ENCODE measurements at regions not wholly inside any gene's neighbourhood (a gene's known extent, or its start where the extent isn't known, plus 50 kb on each side); places are given as distances from the start of the nearest gene placed in this dataset.

DNA sequence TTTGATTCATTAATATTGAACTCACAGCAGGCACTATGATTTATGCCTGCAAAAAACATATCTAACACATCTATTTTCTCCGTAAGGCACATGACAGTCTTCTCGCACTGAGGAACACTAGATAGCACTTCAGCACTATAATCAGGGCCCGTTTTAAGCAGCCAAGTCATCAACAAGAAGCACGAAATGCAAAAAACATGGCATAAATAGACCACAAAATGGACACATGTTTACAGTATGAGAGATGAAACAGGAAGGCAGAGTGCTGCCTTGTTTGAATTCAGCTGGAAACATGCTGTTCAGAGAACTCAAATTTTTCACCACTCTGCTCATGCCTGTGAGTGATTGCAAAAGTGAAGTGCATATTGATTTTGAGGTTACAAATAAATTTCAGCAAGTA, 205.8 kb upstream of the PDGFD start:
- TF ChIP-seq GATA3 (IDR thresholded peaks at IDR 0.05; ENCODE audit: low read depth, low read length) (no peak), GATA2 (IDR thresholded peaks at IDR 0.05; ENCODE audit: low read depth, low read length) (no peak)

DNA sequence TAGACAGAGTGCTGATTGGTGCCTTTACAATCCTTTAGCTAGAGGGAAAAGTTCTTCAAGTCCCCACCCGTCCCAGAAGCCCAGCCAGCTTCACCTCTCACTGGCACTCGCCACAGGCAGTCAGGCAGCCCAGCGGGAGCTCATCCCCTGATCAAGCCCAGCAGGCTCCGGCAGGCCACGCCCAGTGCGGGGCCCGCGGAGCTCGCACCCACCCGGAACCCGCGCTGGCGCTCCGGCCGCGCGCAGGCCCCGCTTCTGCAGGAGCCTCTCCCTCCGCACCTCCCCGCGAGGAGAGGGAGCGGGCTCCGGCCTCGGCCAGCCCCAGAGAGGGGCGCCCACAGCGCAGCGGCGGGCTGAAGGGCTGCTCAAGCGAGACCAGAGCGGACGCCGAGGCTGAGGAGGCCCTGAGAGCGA, 202.4 kb upstream of the PDGFD start:
- no peak for TF ChIP-seq GATA3 (IDR thresholded peaks at IDR 0.05; ENCODE audit: low read depth, low read length)
- TF ChIP-seq GATA2 (IDR thresholded peaks at IDR 0.05; ENCODE audit: low read depth, low read length), result no peak

- no peak for TF ChIP-seq GATA2 (IDR thresholded peaks at IDR 0.05; ENCODE audit: low read depth, low read length)
- TF ChIP-seq GATA3 (IDR thresholded peaks at IDR 0.05; ENCODE audit: low read depth, low read length), result no peak
Observed at GRCh38 chr11:104365676-104366075, 201.7 kb upstream of the PDGFD start.

GRCh38 chr11:104361975-104362374, 198.0 kb upstream of the PDGFD start:
- TF ChIP-seq GATA3 (IDR thresholded peaks at IDR 0.05; ENCODE audit: low read depth, low read length) (no peak), GATA2 (IDR thresholded peaks at IDR 0.05; ENCODE audit: low read depth, low read length) (no peak)

- TF ChIP-seq GATA2 (IDR thresholded peaks at IDR 0.05; ENCODE audit: low read depth, low read length), result no peak
- TF ChIP-seq GATA3 (IDR thresholded peaks at IDR 0.05; ENCODE audit: low read depth, low read length), result no peak
Observed at GRCh38 chr11:104352036-104352435, 188.1 kb upstream of the PDGFD start.

GRCh38 chr11:104343578-104343977, 179.6 kb upstream of the PDGFD start:
- no peak for TF ChIP-seq GATA3 (IDR thresholded peaks at IDR 0.05; ENCODE audit: low read depth, low read length)
- TF ChIP-seq GATA2 (IDR thresholded peaks at IDR 0.05; ENCODE audit: low read depth, low read length), result no peak

GRCh38 chr11:104340590-104340989, 176.6 kb upstream of the PDGFD start:
- TF ChIP-seq GATA2 (IDR thresholded peaks at IDR 0.05; ENCODE audit: low read depth, low read length), result no peak
- TF ChIP-seq GATA3 (IDR thresholded peaks at IDR 0.05; ENCODE audit: low read depth, low read length), result no peak

GRCh38 chr11:104339380-104339831, 175.5 kb upstream of the PDGFD start:
- TF ChIP-seq GATA3 (IDR thresholded peaks at IDR 0.05; ENCODE audit: low read depth, low read length) (no peak), GATA2 (IDR thresholded peaks at IDR 0.05; ENCODE audit: low read depth, low read length) (no peak)

- no peak for TF ChIP-seq GATA3 (IDR thresholded peaks at IDR 0.05; ENCODE audit: low read depth, low read length)
- TF ChIP-seq GATA2 (IDR thresholded peaks at IDR 0.05; ENCODE audit: low read depth, low read length), result no peak
Observed at GRCh38 chr11:104338186-104338585, 174.2 kb upstream of the PDGFD start.

GRCh38 chr11:104337273-104337672, 173.3 kb upstream of the PDGFD start:
- TF ChIP-seq GATA3 (IDR thresholded peaks at IDR 0.05; ENCODE audit: low read depth, low read length), result no peak
- no peak for TF ChIP-seq GATA2 (IDR thresholded peaks at IDR 0.05; ENCODE audit: low read depth, low read length)

GRCh38 chr11:104333977-104334376, 170.0 kb upstream of the PDGFD start:
- no peak for TF ChIP-seq GATA2 (IDR thresholded peaks at IDR 0.05; ENCODE audit: low read depth, low read length)
- TF ChIP-seq GATA3 (IDR thresholded peaks at IDR 0.05; ENCODE audit: low read depth, low read length), result no peak

- TF ChIP-seq GATA3 (IDR thresholded peaks at IDR 0.05; ENCODE audit: low read depth, low read length) (no peak), GATA2 (IDR thresholded peaks at IDR 0.05; ENCODE audit: low read depth, low read length) (no peak)
Observed at GRCh38 chr11:104332110-104332509, 168.2 kb upstream of the PDGFD start.

- TF ChIP-seq GATA3 (IDR thresholded peaks at IDR 0.05; ENCODE audit: low read depth, low read length) (no peak), GATA2 (IDR thresholded peaks at IDR 0.05; ENCODE audit: low read depth, low read length) (no peak)
Observed at GRCh38 chr11:104329078-104329665, 165.2 kb upstream of the PDGFD start.

- TF ChIP-seq GATA2 (IDR thresholded peaks at IDR 0.05; ENCODE audit: low read depth, low read length) (no peak), GATA3 (IDR thresholded peaks at IDR 0.05; ENCODE audit: low read depth, low read length) (no peak)
Observed at GRCh38 chr11:104328512-104328907, 164.6 kb upstream of the PDGFD start.

GRCh38 chr11:104327861-104328511, 164.0 kb upstream of the PDGFD start:
- peak; percentile 84 for TF ChIP-seq GATA2 (IDR thresholded peaks at IDR 0.05; ENCODE audit: low read depth, low read length)
- TF ChIP-seq GATA3 (IDR thresholded peaks at IDR 0.05; ENCODE audit: low read depth, low read length), result peak; percentile 79
